ENCODE measurements at regions not wholly inside any gene's neighbourhood (a gene's known extent, or its start where the extent isn't known, plus 50 kb on each side); places are given as distances from the start of the nearest gene placed in this dataset.

- DNase-seq, result no peak
Observed at GRCh38 chrX:33465137-33465536, 253.8 kb upstream of the DMD start.

- no peak for DNase-seq
Observed at GRCh38 chrX:33457102-33457501, 245.8 kb upstream of the DMD start.

- DNase-seq, result no peak
Observed at GRCh38 chrX:33447285-33447684, 235.9 kb upstream of the DMD start.

GRCh38 chrX:33434256-33435092 is 223.1 kb upstream of the DMD start:
- DNase-seq, result peak in 1 of 2 experiments; percentile 0

GRCh38 chrX:33416273-33416805 is 205.0 kb upstream of the DMD start:
- DNase-seq, result no peak

GRCh38 chrX:33415459-33415858 is 204.1 kb upstream of the DMD start:
- DNase-seq, result no peak

- DNase-seq, result no peak
Observed at GRCh38 chrX:33385546-33385945, 174.2 kb upstream of the DMD start.

- DNase-seq, result no peak
Observed at GRCh38 chrX:33379839-33380238, 168.5 kb upstream of the DMD start.

- DNase-seq, result no peak
Observed at GRCh38 chrX:33357606-33358005, 146.3 kb upstream of the DMD start.

- no peak for DNase-seq
Observed at GRCh38 chrX:33339219-33339618, 127.9 kb upstream of the DMD start.

GRCh38 chrX:33336783-33337182 is 125.4 kb upstream of the DMD start:
- no peak for DNase-seq

GRCh38 chrX:33333271-33333670 is 121.9 kb upstream of the DMD start:
- DNase-seq, result no peak

- DNase-seq, result no peak
Observed at GRCh38 chrX:33330798-33331197, 119.4 kb upstream of the DMD start.

- no peak for DNase-seq
Observed at GRCh38 chrX:33324099-33324498, 112.8 kb upstream of the DMD start.

GRCh38 chrX:33307911-33308354 is 96.6 kb upstream of the DMD start:
- DNase-seq, result no peak

GRCh38 chrX:33298622-33299021 is 87.3 kb upstream of the DMD start:
- DNase-seq, result no peak

GRCh38 chrX:33285550-33285949 is 74.2 kb upstream of the DMD start:
- no peak for DNase-seq

GRCh38 chrX:33277046-33277445 is 65.7 kb upstream of the DMD start:
- no peak for DNase-seq

- DNase-seq, result no peak
Observed at GRCh38 chrX:33273535-33273934, 62.2 kb upstream of the DMD start.

GRCh38 chrX:33272986-33273385 is 61.6 kb upstream of the DMD start:
- DNase-seq, result no peak

Data from SW 1271 (cell line).